ENCODE measurements at regions not wholly inside any gene's neighbourhood (a gene's known extent, or its start where the extent isn't known, plus 50 kb on each side); places are given as distances from the start of the nearest gene placed in this dataset.

DNA sequence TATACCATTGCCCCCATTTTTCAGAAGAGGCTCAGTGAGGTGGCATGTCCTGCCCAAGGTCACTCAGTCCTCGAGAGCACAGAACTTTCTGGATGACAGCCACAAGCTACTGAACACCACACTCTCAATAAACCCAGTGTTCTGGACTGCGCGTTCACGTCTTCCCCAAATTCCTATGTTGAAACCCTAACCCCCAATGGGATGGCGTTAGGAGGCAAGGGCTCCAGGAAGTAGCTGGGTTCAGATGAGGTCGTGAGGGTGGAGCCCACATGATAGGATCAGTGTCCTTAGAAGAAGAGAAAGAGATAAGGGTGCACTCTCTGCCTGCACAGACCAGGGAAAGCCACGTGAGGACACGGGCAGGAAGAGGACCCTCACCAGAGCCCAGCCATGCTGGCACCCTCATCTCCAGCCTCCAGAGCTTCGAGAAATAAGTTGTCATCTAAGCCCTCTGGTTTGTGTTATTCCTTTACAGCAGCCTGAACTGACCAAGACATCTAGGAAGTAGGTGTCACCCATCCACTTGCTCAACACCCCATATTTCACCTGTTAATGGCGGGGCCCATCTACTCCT, 324.0 kb downstream of the UACA start:
- DNase-seq: peak; percentile 87

DNA sequence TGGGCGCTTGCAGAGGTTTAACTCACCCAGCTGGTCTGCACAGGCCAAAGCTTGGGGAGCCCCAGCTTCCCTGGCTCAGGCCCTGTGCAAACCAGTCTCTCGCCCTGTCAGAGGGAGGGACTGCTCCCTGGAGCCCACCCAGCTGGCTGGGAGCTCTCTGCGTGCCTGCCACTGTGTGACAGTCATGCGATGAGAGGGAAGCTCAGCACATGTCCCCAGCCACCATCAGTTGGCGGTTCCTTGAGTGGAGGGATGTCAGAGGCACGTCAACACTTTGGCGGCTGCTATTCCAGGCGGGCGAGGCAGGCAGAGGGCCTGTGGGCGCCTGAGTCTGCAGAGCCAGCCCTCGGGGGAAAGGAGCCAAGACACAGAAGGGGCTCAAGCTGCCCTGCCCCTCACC, 324.6 kb downstream of the UACA start:
- no peak for DNase-seq

DNA sequence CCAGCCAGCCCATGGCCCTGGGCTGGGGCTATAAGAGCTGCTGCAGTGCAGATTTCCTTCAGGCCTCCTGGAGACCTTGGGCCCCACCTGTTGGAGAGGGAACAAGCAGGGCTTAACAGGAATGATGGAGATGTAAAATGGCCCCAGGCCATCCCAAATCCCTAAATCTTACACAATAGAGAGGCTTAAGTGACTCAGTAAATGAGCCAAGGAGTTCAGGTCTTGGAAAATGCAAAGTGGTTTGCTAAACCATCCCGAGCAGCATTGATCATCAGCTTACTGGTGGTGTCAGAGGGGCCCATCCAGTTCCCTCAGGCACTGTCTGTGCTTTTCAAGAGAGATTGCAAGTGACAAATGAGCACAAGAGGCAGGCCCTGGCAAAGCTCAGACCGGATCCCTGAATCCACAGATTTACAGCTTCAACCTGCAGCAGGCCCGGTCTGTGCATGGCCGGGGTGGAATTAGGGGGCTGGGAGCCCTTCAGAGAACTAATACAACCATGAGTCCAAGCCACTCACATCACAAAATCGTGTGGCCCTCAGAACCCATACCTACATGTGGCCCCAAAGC, 325.4 kb downstream of the UACA start:
- no peak for DNase-seq

DNA sequence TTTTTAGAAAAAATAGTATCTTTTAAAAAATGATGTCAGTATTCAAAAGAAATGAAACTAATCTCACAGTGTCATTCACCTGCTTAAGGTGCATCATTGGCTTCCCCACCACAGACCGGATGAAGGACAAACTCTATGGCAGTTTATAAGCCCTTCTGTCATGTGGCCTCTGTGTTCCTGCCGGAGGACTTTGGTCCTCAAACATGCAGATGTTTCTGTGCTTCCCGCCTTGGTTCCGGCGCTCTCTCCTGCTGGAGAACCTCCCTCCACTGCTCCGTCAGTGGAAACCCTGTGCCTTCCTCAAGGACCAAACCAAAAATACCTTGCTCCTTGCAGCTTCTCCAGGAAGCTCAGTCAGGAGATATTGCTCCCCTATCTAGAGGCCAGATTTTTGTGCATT, 326.3 kb downstream of the UACA start:
- DNase-seq: no peak

DNA sequence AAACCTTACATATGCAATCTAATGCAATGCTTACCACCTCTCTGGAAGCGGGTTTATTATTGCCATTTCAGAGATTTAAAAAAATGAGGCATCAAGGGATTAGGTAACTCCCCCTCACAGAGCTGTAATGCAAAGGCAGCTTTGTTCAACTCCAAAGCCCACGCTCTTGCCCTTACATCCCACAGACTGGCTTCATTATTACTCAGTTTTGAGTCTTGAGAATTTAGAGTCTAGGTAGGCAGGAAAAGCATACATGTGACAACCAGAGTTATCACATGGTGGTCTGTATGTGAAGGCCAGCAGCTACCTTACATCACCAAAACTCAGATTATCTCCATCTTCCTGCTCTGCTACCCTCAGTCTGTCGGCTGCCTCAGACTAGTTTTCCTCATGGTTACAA, 326.9 kb downstream of the UACA start:
- no peak for DNase-seq

DNA sequence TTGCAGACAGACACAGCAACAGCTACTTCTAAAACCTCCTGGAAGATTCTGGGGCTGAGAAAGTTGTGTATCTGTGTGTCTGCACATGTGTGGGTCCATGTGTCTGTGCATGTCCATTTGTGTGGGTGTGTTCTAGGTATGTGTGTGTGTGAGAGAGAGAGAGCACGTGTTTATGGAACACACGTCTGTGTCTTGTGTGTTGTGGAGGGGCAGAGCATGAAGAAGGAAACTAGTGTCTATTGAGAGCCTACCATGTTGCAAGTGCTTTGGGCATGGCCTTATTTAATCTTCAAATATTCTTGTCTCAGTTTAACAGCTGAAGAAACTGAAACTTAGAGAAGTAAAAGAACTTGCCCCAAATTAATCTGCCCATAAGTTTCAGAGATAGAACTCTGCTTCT, 327.5 kb downstream of the UACA start:
- DNase-seq: peak; percentile 20

DNA sequence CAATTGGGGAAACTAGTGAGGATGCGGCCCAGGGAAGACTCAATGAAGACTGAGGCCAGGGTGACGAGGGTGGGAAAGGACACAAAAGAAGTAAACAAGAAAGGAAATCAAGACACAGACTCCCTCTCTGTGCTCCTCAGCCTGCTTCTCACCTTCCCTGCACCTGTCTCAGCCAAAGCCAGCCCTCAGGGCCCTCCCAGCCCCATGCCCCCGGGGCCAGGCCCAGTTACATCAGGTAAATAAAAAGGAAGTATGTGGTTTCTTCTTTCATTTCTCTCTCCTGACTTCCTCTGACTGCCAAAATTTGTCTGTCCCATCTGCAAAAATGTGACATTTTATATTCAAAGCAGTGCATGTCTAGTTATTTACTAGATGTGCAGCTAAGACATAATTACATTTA, 328.0 kb downstream of the UACA start:
- DNase-seq: no peak

DNA sequence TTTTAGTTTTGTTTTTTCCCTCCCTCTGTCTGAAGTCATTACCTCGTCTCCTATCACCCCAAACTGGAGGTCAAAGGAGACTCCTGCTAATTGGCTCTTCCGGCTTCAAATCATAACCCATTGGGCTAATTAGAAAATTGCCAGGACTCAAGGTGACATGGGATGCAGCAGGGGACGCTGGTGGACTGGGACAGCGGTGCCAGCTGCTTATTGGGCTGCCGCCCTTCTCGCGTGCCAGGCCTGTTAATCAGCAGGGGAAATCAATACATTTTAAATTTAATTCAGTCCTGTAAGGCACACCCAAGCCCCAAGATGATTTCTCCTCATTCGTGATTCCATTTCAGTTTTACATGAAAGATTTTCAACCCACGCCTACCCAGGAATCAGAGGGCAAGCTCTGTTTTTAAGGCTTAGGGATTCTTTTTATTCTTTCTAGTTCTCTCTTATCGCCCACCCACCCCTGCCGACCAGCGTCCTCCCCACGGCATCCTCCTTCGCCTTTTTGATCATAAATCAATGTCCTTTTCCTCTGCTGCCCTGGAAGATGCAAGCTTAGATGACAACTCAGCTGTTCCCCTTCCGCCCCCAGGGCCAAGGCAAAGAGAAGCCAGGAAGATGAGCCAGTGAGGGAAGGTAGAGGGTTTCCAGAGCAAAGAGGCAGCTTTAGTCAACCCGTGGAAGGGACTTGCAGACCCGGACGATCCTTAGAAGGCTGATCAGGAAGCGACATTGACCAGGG, 329.6 kb downstream of the UACA start:
- DNase-seq: no peak

DNA sequence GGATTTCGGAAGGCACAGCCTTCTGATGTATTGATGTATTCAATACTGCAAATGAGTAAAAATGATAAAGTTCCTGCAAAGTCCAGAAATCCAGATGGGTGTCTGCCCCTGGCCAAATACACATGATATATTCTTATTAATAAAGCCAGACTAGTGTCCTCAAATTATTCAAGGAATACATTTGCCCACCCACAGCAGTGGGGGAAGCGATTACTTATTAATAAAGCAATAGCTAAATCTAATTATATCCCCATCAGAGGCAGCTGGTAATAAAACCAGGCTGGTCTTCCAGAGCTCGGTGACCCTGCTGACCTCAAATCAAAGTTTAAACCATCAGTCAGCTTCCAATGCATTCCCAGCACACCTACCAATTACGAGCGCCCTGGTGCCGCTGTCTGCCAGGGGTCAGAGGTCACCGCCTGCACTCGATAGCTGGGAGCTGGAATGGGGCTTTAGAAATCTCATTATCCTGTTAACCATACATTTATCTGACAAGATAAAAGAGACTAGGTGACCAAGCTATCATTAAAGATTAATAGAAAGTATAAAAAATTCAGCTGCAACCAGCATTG, 330.3 kb downstream of the UACA start:
- no peak for DNase-seq

DNA sequence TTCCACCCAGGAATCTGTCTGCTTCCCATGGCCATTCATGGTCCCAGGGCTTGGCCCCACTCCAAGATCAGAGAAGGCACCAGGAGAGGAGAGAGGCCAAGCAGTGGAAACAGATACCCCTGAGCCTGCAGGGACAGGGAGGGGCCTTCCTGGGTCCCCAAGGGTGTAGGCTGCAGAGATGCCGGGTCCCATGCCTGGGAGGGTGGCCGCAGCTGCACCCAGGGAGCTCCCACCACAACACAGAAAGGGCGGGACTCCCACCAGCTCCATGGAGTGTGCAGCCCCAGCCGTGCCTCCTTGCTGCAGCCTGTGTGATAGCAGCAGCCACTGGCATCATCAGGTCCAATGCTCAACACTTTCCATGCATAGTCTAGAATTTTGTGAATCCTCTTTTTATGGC, 331.5 kb downstream of the UACA start:
- no peak for DNase-seq

DNA sequence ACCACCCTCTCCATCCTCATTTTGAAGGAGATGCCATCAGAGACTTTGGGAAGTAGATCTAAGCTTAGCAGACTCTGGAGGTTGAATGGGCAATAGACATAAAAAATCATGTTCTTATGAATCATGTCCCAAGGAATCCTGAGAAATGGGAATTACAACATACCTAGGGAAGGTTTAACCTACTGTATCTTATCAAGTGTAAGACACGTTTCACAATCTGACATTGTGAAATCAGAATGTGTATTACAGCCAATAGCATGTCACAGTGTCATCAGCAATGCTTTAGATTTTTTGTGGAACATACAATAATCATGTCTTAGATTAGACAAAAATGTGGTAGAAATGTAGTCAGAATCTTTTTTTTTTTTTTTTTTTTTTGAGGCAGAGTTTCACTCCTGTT, 332.4 kb upstream of the TLE3 start:
- no peak for DNase-seq

DNA sequence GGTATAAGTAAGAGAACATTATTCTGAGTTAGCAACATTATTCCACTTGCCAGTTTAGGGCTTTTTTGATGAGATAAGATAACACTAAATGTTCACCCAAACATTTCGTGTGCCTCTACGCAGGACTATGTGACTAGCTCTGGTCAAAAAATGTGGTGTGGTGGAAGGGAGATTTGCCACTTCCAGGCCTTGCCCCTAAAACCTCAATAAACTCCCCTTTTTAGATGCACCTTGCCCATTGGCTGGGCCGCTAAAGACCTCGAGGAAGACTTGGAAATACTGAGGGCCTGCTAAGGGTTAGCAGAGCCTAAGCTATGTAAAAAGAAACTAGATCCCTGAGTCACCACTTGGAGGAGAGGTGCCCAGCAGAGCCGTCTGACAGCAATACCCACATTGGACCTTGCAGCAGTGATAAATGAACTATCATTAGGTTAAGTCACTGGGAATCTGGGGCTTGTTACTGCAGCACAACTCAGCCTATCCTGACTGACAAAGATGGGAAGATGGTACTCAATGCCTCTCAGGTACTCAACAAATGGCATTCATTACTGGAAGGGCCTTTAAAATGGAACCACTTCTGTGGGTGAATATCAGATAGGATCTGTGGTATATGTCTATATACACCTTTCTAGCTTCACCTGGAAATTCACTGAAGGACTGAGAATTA, 331.5 kb upstream of the TLE3 start:
- no peak for DNase-seq

DNA sequence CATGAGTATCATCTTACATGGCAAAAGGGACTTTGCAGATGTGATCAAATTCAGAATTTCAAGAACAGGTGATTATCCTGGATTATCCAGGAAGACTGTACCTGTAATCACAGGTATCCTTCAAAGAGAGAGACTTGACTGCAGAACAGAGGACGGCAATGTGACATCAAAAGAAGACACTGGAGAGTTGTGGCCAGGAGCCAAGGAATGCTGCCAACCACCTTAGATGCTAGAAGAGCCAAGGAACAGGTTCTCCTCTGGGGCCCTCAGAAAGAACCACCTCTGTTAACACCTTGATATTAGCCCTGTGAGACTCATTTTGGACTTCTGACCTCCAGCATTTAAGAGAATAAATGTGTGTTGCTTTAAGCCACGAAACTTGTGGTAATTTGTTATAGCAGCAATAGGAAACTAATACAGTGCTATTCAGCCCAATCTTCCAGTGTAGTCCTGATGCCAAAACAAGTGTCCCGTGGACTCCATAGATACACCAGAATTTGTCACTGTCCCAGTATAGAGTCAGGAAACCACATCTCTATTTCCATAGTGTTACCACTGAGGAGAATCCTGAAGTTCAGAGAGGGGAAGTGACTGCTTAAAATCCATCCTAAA, 330.6 kb upstream of the TLE3 start:
- no peak for DNase-seq

DNA sequence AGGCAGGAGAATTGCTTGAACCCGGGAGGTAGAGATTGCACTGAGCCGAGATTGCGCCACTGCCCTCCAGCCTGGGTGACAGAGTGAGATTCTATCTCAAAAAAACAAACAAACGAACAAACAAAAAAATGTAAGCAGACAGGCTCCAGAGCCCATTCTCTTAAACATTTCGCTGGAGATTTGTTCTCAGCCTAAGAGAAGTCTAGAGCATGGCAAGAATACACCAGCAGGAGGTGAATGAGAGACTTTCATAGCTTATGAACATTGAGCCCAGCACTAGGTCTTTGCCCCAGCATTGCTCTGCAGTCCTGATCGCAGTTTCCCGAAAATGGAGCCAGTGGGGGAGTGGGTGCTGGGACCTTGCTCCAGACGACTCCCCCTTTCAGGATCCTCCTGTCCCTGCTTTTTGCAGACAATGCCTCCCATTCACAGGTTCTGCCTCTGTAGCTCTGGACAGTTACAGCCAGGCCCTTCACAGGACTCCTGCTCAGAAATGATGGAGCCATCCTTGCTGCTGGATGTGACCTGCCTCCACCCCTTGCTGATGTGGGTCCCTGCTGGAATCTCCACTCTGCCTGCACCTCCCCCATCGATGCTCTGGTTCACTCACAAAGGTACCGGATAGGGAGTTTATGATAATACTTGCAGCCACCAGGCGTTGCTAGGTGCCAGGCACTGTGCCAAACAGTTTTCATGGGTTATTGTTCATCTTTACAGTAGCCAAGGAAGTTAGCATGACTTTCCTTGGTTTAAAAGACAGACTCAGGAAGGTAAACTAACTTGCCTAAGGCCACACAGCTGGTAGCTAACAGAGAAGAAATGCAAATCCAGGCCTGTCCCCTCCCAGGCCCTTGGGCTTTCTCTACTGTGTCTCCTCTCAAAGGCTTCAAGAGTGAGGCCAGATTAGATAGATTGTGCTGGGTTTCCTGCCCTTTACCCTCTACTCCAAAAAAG, 329.7 kb upstream of the TLE3 start:
- DNase-seq: no peak

DNA sequence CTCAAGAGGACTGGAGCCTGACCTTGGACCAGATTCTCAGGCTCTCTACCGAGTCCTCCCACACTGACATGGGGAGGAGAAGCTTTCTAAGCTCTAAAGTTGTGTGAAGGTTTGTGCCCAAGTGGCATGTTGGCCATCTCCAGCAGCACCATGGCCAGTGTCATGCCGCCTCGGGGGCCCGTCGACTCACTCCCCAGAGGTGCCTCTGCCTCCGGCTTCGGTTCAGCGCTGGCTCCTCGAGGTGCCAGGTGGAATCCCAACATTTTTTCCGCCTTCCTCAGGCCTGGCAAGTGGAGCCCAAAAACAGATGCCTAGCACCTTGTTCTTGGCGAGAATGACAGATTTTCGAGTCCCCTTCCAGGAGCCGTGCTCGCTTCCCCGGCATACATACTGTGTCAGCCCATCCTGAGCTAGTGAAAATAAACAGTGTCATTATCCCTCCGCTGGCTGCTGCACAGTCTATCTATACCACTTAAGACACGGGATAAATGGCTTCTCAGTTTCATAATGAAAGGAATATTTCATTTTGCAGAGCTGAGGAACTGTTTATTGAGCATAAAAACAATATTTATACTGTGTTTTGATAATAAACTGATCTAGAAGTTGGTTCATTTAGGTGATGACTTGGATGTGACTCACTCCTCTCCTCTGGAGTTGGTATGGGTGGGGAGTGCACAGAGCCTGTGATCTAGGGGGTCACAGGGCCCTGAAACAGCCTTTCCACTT, 328.5 kb upstream of the TLE3 start:
- DNase-seq: no peak

DNA sequence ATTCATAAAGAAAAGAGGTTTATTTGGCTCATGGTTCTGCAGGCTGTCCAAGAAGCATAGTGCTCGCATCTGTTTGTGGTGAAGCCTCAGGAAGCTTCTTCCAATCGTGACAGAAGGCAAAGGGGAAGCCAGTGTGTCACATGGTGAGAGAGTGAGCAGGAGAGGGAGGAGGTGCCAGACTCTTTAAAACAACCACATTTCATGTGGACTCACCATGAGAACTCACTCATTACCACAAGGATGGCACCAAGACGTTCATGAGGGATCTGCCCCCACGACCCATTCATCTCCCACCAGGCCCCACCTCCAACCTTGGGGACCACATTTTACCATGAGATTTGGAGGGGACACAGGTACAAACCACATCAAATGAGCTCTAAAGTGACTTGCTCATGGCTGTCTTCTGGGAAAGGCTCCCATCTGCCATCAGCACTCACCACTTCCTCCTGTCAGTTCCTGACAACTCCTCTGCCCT, 327.3 kb upstream of the TLE3 start:
- peak; percentile 67 for DNase-seq

DNA sequence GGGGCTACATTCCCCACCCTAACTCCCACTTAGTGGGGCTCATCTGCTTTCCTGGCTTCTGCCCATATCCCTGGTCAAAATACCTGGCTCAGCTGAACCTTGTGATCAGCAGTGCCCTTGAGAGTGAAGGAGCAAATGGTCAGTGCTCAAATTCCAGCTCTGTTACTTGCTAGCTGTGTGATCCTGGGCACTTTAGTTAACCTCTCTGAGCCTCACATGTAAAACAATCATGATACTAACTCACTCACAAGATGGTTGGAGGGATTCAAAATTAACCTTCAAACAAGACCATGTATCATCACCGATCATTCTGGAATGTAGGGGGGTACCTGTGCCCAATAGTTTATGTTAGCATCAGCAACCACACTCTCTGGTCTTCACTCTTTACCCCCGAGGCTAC, 325.6 kb upstream of the TLE3 start:
- no peak for DNase-seq

DNA sequence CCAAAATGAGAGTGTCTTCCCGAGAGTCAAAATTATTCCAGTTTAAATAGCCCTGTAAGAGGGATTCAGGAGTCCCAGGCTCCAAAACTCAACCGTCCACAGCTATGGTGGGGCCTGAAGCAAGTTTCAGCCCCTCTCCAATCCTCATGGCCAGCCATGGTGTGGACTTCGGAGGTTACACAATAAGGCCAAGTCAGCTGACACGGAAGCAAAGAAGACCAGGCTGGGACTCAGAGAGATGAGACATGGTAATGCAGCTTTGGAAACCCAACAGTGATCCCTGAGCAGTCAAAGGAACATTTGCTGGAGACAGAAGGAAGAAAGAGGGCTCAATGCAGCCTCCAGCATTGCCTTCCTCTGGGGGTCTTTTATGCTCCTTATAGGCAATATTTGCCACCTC, 324.6 kb upstream of the TLE3 start:
- DNase-seq: no peak

DNA sequence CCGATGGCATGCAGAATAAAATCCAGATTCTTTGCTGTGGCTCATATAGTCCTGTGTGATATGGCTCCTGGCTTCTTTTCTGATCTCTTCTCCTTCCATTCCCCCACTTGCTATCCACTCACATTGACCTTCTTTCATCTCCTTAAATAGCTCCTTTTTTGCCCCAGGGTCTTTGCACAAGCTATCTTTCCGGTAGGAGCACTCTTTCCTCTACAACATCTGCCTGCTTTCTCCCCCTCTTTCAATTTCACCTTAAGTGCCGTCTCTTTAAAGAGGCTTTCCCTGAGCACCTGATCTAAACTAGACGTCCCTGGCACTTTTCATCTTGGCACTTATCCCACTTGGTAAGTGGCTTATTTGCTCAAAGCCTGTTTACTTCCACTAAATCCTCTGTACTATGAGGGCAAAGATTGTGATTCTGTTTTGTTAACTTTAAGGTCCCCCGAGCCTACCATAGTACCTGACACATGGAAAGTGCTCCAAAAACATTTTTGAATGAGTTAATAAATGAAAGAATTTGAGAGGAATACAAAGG, 323.3 kb upstream of the TLE3 start:
- no peak for DNase-seq

DNA sequence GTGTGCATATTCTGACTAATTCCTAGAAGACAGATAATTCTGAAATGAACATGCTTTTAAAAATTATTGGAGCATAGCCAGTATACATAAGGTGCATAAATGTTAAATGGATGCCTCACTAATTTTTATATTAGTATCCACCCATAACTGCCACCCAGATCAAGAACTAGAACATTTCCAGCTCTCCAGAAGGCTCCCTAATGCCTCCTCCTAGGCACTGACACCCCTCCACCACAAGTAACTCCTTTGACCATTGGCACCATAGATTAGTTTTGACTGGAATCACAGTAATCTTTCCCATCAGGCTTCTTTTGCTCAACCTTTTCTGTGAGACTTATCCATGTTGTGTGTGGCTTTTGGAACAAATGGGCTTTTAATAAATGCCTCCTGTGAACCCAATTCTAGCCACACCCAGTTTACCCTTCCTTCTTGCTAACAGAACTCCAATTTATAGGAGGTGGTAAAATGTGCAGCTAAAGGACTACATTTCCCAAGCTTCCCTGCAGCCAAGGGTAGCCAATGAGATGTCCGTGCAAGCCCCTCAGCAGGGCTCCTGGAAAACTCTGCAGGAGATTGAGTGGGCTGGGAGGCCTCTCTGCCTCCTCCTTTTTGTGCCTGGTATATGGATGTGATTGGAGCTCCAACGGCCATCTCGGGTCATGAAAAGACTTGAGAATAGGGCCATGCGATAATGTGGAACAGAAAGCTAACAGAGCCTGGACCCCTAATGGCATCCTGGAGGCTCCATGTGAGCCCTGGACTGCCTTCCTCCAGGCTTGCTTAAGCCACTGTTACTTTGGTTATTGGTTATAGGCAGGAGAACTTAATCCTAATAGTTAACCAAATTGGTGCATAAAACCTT, 322.6 kb upstream of the TLE3 start:
- DNase-seq: no peak
